Adrenal gland (tissue), 9 donors: ENCODE measurements at regions not wholly inside any gene's neighbourhood (a gene's known extent, or its start where the extent isn't known, plus 50 kb on each side); places are given as distances from the start of the nearest gene placed in this dataset.

Experiments
- DNase-seq, 7 donors: peaks; one replicate each; pipeline ENCODE4 v3.0.0-alpha.2; 2019 to 2020
- H3K27ac ChIP-seq, 5 donors: fragments of 200-600 bp; sonication (generic) in 4 of 5; 1 replicate in 3 of 5; 2 replicates in 2 of 5; pipeline versions ENCODE4 v1.5.1 to v1.8.0; 2016 to 2020; ENCODE audit warnings: mild to moderate bottlenecking in 1 of 5
- H3K27me3 ChIP-seq: fragments of 200-600 bp; 2 replicates; pipeline ENCODE4 v1.8.0; 2021
- H3K36me3 ChIP-seq, 2 donors: fragments of 200-600 bp; replicated peaks in 1 of 2; 1 replicate in 1 of 2; 2 replicates in 1 of 2; pipeline versions ENCODE4 v1.5.1 to v1.8.0; 2018 to 2022
- H3K4me1 ChIP-seq, 2 donors: fragments of 200-600 bp; replicated peaks in 1 of 2; 1 replicate in 1 of 2; 2 replicates in 1 of 2; pipeline versions ENCODE4 v1.5.1 to v1.8.0; 2018 to 2021
- H3K4me3 ChIP-seq, 4 donors: fragments of 200-600 bp; sonication (generic) in 3 of 4; one replicate each; pipeline ENCODE4 v1.5.1; 2016 to 2018
- H3K9me3 ChIP-seq, 3 donors: fragments of 200-600 bp; sonication (generic) in 1 of 3; replicated peaks in 1 of 3; 1 replicate in 2 of 3; 2 replicates in 1 of 3; pipeline versions ENCODE4 v1.5.1 to v1.8.0; 2016 to 2021
- POLR2A ChIP-seq, 2 donors: fragments of 450-650 bp; IDR thresholded peaks; one replicate each; pipeline ENCODE4 v1.6.1; 2017; ENCODE audit warnings: antibody characterized with exemption in 2 of 2, mild to moderate bottlenecking in 2 of 2, moderate library complexity in 1 of 2
- WGBS, 4 donors: extraction: QIAGEN DNeasy Blood & Tissue Kit in 2 of 4; methylation state at CpG; one replicate each; pipeline versions ENCODE4 v1.1.5 to v1.1.7; 2013 to 2017; 5-methylcytosine and 5-hydroxymethylcytosine counted together
- intact Hi-C, 2 donors: fragments of 100-400 bp; cut with DNase I; formaldehyde crosslinking; loops; one replicate each; pipeline versions ENCODE4 v1.14.1 to v1.15.0; 2022 to 2023
- TF ChIP-seq, protein P1 (sequence below), 6 experiments: fragments of 450-650 bp in 4 of 6; fragments of 200-600 bp in 2 of 6; sonication (generic) in 1 of 6; IDR thresholded peaks; 1 replicate in 5 of 6; 2 replicates in 1 of 6; pipeline versions ENCODE4 v1.5.1 to v1.8.0; 2016 to 2021; ENCODE audit warnings: antibody characterized with exemption in 6 of 6, mild to moderate bottlenecking in 2 of 6, moderate library complexity in 1 of 6
- donor health status: healthy with polysubstance abuse.
- donor health status: Bipolar disorder and iron deficiency.
- donor health status: DM: yes; HTN: yes; CAD: no.
- donor health status: DM: no; HTN: no; CAD: no.
- donor health status: DM: no; HTN: no; CAD: no.

DNA sequence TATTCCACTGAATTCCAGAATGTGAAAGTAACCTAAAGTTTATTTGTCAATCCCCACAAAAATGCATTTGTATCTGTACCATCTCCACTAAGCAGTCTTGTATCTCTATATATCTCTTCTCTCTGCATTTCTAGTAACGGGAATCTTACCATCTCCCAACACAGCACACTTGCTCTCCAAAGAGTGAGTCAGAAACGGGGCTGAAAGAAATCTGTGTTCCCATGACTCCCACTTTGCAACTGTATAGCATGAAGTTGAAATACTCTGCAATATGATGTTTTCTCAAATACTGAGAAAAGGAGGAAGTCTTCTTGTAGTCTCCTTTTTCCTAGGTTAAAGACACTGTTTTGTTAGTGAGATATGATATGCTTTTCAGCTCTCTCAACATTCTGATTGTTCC lies 848.8 kb upstream of the ACO1 start:
- Histone ChIP-seq H3K4me1 (peaks cover 4 to 14% of the 10 kb centered on the region in 2 donors), H3K27me3 (no peaks in the 10 kb centered on the region), H3K36me3 (no peaks in the 10 kb centered on the region), H3K27ac (no peak overlapping the region), H3K4me3 (no peak overlapping the region), H3K9me3 (peaks cover 0 to 4% (median 0%) of the 10 kb centered on the region in 3 donors)
- WGBS, 4 donors: 83 to 90% (median 86%) methylated on average over 2 of the region's 2 CpGs
- intact Hi-C loops: no loop called here
- TF ChIP-seq, protein P1, sequence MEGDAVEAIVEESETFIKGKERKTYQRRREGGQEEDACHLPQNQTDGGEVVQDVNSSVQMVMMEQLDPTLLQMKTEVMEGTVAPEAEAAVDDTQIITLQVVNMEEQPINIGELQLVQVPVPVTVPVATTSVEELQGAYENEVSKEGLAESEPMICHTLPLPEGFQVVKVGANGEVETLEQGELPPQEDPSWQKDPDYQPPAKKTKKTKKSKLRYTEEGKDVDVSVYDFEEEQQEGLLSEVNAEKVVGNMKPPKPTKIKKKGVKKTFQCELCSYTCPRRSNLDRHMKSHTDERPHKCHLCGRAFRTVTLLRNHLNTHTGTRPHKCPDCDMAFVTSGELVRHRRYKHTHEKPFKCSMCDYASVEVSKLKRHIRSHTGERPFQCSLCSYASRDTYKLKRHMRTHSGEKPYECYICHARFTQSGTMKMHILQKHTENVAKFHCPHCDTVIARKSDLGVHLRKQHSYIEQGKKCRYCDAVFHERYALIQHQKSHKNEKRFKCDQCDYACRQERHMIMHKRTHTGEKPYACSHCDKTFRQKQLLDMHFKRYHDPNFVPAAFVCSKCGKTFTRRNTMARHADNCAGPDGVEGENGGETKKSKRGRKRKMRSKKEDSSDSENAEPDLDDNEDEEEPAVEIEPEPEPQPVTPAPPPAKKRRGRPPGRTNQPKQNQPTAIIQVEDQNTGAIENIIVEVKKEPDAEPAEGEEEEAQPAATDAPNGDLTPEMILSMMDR (IDR thresholded peaks at IDR 0.05): no peak
- TF ChIP-seq POLR2A (IDR thresholded peaks at IDR 0.05): no peak
- no peak for DNase-seq

DNA sequence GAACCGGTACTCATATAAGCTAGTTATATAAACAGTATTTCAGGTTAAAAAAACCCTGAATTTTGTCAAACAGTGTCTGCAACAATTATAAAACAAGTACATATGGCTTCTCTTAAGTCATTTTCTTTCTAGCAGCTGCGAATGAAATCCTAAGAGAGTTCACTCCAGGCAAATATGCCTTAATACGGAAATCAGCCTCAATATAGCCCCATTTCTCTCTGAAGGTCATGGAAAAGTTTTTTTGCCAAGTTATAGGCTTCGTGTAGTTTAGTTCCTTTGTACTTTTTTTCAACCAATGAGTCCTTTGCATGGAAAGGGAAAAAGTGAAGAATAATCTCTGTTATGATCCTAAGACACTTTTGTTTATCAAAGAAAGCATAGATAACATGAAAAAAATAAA lies 848.0 kb upstream of the ACO1 start:
- no peak for DNase-seq
- intact Hi-C loops: no loop called here
- TF ChIP-seq, protein P1 (IDR thresholded peaks at IDR 0.05): no peak
- no peak for TF ChIP-seq POLR2A (IDR thresholded peaks at IDR 0.05)
- WGBS, 4 donors: 45 to 61% (median 55%) methylated on average over 4 of the region's 4 CpGs
- Histone ChIP-seq H3K9me3 (peaks cover 0 to 4% (median 0%) of the 10 kb centered on the region in 3 donors), H3K4me1 (peaks cover 6 to 14% of the 10 kb centered on the region in 2 donors), H3K27ac (no peak overlapping the region), H3K27me3 (no peaks in the 10 kb centered on the region), H3K4me3 (no peak overlapping the region), H3K36me3 (no peaks in the 10 kb centered on the region)

DNA sequence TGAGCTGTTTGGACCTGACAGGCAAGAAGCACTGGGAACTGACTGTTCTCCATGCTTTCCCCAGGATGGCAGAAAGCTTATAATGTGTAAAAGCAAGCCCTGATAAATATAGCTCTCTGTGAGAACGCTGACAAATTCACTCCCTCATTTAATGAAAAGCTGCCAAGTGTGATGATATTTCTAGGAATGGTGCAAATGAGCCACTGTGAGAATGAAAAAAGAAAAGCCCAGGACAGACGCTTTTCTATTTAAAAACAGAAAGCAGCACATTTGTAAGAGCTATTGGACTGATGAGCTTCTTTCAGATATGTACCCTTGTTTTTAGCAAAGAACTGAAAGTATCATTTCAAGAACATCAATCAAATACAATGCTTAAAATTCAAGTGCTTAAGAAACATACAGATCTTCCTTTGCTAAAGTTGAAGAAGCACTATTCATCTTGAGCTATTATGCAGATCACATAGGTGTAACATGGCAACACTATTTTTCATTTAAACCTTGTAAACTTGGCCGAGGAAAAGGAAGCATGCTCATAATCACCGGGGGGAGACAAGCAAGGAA lies 842.6 kb upstream of the ACO1 start:
- H3K27ac ChIP-seq: peak overlapping the region in 3 of 5 donors; percentile 28 to 44 (median 40)

DNA sequence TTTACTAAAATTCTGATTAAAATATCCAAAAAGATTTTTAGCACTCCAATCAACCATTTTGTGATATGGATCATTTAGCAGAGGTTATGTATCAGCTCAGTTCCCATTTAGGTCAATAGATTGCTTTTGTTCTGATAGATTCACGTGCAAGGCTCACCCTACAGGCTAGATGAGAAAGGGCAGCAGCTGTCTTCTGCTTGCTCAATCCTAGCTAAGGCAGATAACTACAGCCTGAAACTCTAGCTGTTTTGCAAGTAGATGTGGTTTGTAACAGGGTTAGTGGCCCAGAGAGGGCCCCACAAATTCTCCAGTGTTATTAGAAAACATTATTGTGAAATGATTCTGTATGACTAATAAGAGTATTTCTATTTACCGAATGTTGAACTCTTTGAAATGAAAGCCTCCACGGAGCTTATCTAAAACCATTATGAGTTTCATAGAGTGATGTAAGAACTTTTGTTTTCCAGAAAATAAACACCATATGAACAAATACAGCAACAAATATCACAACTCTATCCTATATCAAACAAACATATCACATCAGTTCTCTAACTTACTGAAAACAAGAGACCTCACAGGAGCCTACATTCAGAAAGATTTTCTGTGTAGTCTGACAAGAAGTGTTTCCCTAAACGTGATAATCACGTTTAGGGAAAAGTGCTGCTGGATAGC lies 841.9 kb upstream of the ACO1 start:
- Histone ChIP-seq H3K9me3 (no peaks in the 10 kb centered on the region), H3K4me1 (peaks cover 3 to 10% of the 10 kb centered on the region in 2 donors), H3K27ac (peak overlapping the region in 3 of 5 donors; percentile 28 to 44 (median 40)), H3K4me3 (peak overlapping the region in 1 of 4 donors; percentile 12), H3K36me3 (no peaks in the 10 kb centered on the region), H3K27me3 (no peaks in the 10 kb centered on the region)
- peak; percentile 20 to 72 (median 52) for DNase-seq
- no peak for TF ChIP-seq POLR2A (IDR thresholded peaks at IDR 0.05)
- TF ChIP-seq, protein P1 (IDR thresholded peaks at IDR 0.05): peak; percentile 37 to 57 (median 54)
- WGBS, 4 donors: 19 to 26% (median 19%) methylated on average over 5 of the region's 5 CpGs
- intact Hi-C loops: no loop called here

More for the DNA sequence above, 842.6 kb upstream of the ACO1 start:
- Histone ChIP-seq H3K36me3 (no peaks in the 10 kb centered on the region), H3K9me3 (no peaks in the 10 kb centered on the region), H3K27me3 (no peaks in the 10 kb centered on the region), H3K4me1 (peaks cover 10 to 15% of the 10 kb centered on the region in 2 donors), H3K4me3 (peak overlapping the region in 1 of 4 donors; percentile 12)
- intact Hi-C loops: no loop called here
- no peak for DNase-seq
- TF ChIP-seq, protein P1 (IDR thresholded peaks at IDR 0.05): no peak
- TF ChIP-seq POLR2A (IDR thresholded peaks at IDR 0.05): no peak
- WGBS, 4 donors: 27 to 32% (median 29%) methylated on average over 4 of the region's 4 CpGs
